ENCODE measurements at regions not wholly inside any gene's neighbourhood (a gene's known extent, or its start where the extent isn't known, plus 50 kb on each side); places are given as distances from the start of the nearest gene placed in this dataset.

GRCh38 chr3:182596676-182597410 is 196.5 kb upstream of the ATP11B start:
- Histone ChIP-seq H3K4me3 (ENCODE audit: low read depth, low read length, poor library complexity, severe bottlenecking) (no peak overlapping the region), H3K9me3 (ENCODE audit: low read depth, low read length, poor library complexity, severe bottlenecking) (no peaks in the 10 kb centered on the region), H3K36me3 (ENCODE audit: insufficient read depth, low read length, poor library complexity, severe bottlenecking) (no peaks in the 10 kb centered on the region), H3K27me3 (replicated peaks; ENCODE audit: insufficient read depth, low read depth, low read length, poor library complexity) (no peaks in the 10 kb centered on the region), H3K4me1 (ENCODE audit: insufficient read depth, low read length, poor library complexity, severe bottlenecking) (no peaks in the 10 kb centered on the region), H3K27ac (ENCODE audit: low read depth, low read length, poor library complexity, severe bottlenecking) (no peak overlapping the region)
- no peak for DNase-seq (ENCODE audit: low spot score)
- intact Hi-C loops (cut with micrococcal nuclease; ENCODE audit: unreplicated experiment), result no loop called here
- CTCF ChIA-PET, result no interaction called here
- BruUV-seq (replicated peaks), result no TSS peak
- no peak for TF ChIP-seq EZH2 (IDR thresholded peaks at IDR 0.05; ENCODE audit: borderline replicate concordance, low read depth, low read length, poor library complexity, severe bottlenecking)
- no peak for TF ChIP-seq CTCF (conservative IDR thresholded peaks at IDR 0.05; ENCODE audit: low read depth, low read length)
- POLR2A ChIA-PET (ENCODE audit: low non-redundant PET), result no interaction called here

- Histone ChIP-seq H3K4me3 (ENCODE audit: low read depth, low read length, poor library complexity, severe bottlenecking) (no peak overlapping the region), H3K27ac (ENCODE audit: low read depth, low read length, poor library complexity, severe bottlenecking) (no peak overlapping the region), H3K4me1 (ENCODE audit: insufficient read depth, low read length, poor library complexity, severe bottlenecking) (no peaks in the 10 kb centered on the region), H3K36me3 (ENCODE audit: insufficient read depth, low read length, poor library complexity, severe bottlenecking) (no peaks in the 10 kb centered on the region), H3K9me3 (ENCODE audit: low read depth, low read length, poor library complexity, severe bottlenecking) (no peaks in the 10 kb centered on the region), H3K27me3 (replicated peaks; ENCODE audit: insufficient read depth, low read depth, low read length, poor library complexity) (no peaks in the 10 kb centered on the region)
- intact Hi-C loops (cut with micrococcal nuclease; ENCODE audit: unreplicated experiment), result no loop called here
- no peak for DNase-seq (ENCODE audit: low spot score)
- no peak for TF ChIP-seq EZH2 (IDR thresholded peaks at IDR 0.05; ENCODE audit: borderline replicate concordance, low read depth, low read length, poor library complexity, severe bottlenecking)
- BruUV-seq (replicated peaks), result no TSS peak
- ChIA-PET CTCF (no interaction called here), POLR2A (ENCODE audit: low non-redundant PET) (no interaction called here)
Measured at GRCh38 chr3:182597621-182598041, 195.7 kb upstream of the ATP11B start.

GRCh38 chr3:182601597-182601996 is 191.7 kb upstream of the ATP11B start:
- Histone ChIP-seq H3K4me1 (ENCODE audit: insufficient read depth, low read length, poor library complexity, severe bottlenecking) (no peaks in the 10 kb centered on the region), H3K36me3 (ENCODE audit: insufficient read depth, low read length, poor library complexity, severe bottlenecking) (no peaks in the 10 kb centered on the region), H3K27ac (ENCODE audit: low read depth, low read length, poor library complexity, severe bottlenecking) (no peak overlapping the region), H3K27me3 (replicated peaks; ENCODE audit: insufficient read depth, low read depth, low read length, poor library complexity) (no peaks in the 10 kb centered on the region), H3K4me3 (ENCODE audit: low read depth, low read length, poor library complexity, severe bottlenecking) (no peak overlapping the region), H3K9me3 (ENCODE audit: low read depth, low read length, poor library complexity, severe bottlenecking) (no peaks in the 10 kb centered on the region)
- TF ChIP-seq CTCF (conservative IDR thresholded peaks at IDR 0.05; ENCODE audit: low read depth, low read length) (no peak), EZH2 (IDR thresholded peaks at IDR 0.05; ENCODE audit: borderline replicate concordance, low read depth, low read length, poor library complexity, severe bottlenecking) (no peak)
- BruUV-seq (replicated peaks), result no TSS peak
- DNase-seq (ENCODE audit: low spot score), result no peak
- ChIA-PET CTCF (no interaction called here), POLR2A (ENCODE audit: low non-redundant PET) (no interaction called here)
- intact Hi-C loops (cut with micrococcal nuclease; ENCODE audit: unreplicated experiment), result no loop called here

- Histone ChIP-seq H3K4me3 (ENCODE audit: low read depth, low read length, poor library complexity, severe bottlenecking) (no peak overlapping the region), H3K36me3 (ENCODE audit: insufficient read depth, low read length, poor library complexity, severe bottlenecking) (no peaks in the 10 kb centered on the region), H3K4me1 (ENCODE audit: insufficient read depth, low read length, poor library complexity, severe bottlenecking) (no peaks in the 10 kb centered on the region), H3K9me3 (ENCODE audit: low read depth, low read length, poor library complexity, severe bottlenecking) (no peaks in the 10 kb centered on the region), H3K27me3 (replicated peaks; ENCODE audit: insufficient read depth, low read depth, low read length, poor library complexity) (no peaks in the 10 kb centered on the region), H3K27ac (ENCODE audit: low read depth, low read length, poor library complexity, severe bottlenecking) (no peak overlapping the region)
- TF ChIP-seq EZH2 (IDR thresholded peaks at IDR 0.05; ENCODE audit: borderline replicate concordance, low read depth, low read length, poor library complexity, severe bottlenecking) (no peak), CTCF (conservative IDR thresholded peaks at IDR 0.05; ENCODE audit: low read depth, low read length) (no peak)
- intact Hi-C loops (cut with micrococcal nuclease; ENCODE audit: unreplicated experiment), result no loop called here
- POLR2A ChIA-PET (ENCODE audit: low non-redundant PET), result interaction anchor here (0.7 kb wide), 1 partner anchor 336 kb away, joined by 3 read pairs; no protein-coding TSS in a partner anchor
- CTCF ChIA-PET, result no interaction called here
- no TSS peak for BruUV-seq (replicated peaks)
- DNase-seq (ENCODE audit: low spot score), result no peak
Measured at GRCh38 chr3:182603501-182603900, 189.8 kb upstream of the ATP11B start.
